Activated CD8-positive, alpha-beta memory T cell treated with anti-CD3 and anti-CD28 coated beads, Interleukin-2, amount 50 U/mL, for 24 hours (primary cell): ENCODE measurements at regions not wholly inside any gene's neighbourhood (a gene's known extent, or its start where the extent isn't known, plus 50 kb on each side); places are given as distances from the start of the nearest gene placed in this dataset.

Experiments used
- DNase-seq: peaks from one replicate; pipeline ENCODE4 v3.0.0-alpha.2; 2020; ENCODE audit errors: extremely low read depth

DNA sequence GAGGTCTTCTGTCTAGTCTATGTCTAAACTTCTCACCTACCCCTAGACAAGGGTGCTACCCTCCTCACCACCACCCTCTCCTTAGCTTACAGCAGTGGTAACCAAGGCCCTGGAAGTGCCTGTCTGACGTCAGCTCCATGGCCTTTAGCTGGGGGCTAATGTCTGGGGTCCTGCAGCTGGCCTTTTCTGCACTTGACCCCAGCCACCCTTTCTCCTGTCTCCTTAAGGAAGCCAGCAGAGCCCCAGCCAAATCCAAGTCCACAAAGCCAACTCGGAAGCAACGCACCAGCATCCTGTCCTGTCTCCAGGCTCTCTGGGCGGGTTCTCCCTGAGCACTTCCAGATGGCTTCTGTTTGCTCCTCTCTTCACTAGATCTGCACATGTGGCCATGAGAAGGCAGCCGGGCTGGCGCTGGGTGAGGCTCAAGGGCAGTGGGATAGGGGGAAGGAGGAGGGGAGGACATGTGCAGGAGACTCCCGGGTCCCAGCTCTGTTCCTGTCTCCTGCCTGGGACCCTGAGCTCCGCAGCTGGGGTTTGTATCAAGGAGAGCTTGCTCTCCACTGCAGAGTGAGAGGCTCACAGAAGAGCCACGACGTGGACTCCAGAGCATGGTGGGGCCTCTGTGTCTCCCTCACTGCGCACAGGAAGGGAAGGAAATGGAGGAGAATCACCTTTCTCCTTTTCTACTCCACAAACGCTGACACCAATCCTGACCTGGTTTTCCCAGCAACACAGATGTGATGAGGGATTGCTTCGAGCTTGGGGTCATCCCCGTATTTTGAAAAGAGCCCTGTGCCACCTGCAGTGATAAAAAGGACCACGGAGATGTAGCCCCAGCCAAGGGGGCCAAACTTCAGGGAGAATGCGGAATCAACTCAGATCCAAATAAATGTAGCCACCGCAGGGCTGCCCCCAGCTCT is 204.2 kb downstream of the USP12 start:
- DNase-seq: no peak

DNA sequence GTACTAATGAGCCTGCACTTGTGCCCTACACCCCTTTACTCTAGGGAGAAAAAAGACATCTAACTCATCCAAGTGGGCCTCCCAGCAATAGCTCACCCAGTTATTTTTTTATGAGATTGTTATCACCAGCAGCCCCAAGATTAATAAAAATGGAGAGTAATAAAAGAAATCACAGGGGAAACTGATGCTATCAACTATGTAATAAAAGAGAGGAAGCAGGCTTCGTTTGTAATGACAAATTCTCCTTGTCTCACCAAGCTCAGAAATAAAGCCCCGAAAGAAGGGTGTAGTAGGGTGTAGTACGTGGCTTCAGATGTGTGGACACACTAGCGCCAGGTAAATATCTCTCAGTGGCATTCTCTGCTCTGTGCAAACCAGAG is 204.9 kb downstream of the USP12 start:
- DNase-seq: no peak

DNA sequence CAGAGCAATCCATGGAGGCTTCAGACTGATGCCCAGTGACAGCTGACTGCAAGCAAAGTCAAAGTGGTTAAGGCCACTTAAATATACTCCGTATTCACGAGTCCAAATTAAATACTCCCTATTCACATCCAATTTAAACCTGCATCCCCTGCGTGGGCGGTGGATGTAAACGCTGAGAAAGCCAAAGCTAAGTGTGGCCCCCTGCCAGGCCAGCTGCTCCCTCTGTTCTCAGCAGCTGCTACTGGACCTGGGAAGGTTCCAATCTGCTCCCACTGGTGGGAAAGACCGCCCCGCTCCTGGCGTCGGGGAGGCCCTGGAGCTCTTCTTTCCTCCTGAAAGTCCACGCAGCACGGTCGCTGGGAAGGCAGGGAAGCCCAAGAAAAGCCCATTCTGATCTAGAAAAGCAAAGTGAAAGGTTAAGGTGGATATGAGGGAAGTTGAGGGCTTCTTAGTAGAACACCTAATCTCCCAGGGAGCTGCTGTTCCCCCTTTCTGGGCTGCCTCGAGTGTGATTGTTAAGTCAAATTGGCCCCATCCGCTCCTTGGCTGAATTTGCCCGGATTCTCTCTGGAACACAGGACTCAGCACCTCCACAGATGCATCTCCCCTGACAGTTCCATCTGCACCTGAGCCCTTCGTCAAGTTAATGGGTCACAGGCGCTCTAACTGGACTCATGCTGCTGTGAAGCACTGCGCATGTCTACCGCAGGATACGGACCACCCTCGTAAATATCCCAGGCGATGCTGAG is 205.5 kb downstream of the USP12 start:
- no peak for DNase-seq

DNA sequence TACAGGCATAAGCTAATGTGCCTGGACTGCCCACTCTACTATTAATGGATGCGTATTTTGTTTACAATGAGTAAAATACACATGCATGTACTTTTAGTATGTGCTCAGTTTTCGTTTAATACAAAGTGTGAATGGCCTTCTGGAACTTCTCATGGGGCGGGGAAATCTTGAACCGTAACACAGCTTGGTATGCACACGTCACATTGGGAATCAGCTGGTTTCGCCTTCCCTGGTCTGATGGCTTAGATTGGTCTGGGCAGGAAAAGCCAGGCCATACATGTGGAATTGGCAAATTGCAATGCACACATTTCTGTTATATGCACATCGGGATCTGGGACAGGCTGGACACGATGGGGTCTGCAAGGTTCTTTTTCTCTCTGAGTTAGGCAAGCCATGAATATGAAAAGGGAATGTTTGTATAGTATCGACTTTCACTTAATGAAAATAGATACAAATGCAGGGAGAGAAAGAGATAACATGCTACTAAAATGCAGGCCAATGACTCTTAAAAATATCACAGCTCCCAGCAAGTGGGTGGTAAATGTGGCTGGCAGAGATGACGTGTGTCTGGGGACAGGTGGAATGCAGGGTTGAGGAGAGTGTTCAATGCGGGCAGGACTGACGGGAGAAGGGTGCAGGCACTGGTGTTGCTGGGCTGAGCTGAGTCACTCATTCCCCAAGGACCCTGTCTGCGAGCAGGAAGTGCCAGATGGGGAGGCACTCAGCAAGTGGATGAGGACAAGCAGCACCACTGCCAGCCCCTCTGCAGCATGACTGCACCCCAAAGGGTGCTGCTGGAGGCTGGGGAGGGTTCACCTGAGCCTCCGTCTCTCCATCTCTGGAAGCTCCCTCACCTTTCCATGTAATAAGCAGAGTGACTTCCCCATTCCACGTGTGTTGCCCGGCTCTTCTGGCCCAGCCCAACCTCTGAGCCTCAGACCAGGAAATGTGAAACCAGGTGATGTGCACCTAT is 204.0 kb upstream of the GPR12 start:
- no peak for DNase-seq

DNA sequence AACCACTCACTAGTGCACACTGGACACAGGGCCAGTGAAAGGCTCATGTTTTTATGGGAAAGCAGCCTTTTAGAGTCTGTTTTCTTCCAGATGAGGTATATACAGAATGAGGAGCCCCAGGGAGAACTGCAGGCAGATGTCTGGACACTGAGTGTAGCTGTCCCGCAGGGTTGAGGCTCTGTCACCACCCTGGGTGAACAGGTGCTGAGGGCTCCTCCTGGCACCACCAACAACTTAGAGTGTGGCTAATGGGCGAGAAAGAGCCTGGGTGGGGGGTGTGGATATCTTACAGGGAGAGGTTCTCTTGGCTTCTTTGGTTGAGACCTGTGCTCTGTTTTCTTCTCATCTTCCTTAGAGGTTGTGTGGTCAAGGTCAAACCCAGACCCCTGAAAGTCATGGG is 202.1 kb upstream of the GPR12 start:
- DNase-seq: no peak

DNA sequence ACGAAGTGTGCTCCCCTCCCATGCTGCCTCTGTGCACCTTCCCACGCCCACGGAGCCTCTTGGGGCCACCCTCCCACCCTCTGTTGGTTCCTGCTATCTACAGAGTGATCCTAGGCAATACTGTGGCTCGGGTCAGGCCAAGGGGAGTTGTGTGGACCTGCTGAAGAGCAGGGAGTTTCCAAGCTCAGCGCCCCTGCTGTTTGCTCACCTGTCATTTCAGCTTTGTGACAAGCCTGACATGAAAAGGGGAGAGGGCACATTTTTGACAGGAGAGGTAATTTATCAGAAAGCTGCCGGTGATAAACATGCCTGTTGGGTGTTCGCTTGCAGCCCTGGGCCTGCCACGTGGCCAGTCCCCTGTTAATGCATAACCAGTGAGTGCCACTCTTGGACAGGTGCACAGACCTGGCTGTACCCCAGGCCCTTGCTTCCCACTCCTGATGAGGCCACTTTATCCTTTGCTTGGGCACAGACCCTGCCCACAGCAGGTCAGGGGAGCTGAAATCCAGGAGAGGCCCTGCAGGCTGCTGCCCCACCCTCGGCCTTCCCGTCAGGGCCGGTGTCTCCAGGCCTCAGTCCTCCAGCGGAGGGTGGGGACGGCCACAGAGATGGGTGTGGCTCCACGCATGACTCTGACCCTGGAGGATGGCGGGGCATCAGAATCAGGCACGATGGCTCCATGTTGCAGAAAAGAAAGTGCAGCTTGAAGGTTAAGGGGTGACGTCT is 201.5 kb upstream of the GPR12 start:
- DNase-seq: no peak

DNA sequence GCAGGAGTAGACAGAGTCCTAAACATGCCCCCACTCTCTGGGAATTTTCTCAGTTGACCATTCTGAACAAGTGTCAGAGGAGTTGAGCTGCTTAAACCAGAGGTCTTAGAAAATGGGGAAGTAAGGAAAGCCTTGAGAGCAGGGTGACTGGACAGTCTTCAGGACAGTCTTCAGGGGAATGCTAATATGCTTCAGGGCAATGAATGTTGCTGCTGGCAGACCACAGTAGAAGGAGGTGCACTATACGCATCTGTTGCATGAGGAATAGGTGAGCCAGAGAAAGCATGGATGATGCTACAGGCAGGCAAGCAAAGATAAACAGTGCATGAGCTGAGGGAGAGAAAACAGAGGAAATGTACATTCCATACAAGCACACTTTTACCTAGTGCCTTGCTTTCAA is 196.6 kb upstream of the GPR12 start:
- no peak for DNase-seq

DNA sequence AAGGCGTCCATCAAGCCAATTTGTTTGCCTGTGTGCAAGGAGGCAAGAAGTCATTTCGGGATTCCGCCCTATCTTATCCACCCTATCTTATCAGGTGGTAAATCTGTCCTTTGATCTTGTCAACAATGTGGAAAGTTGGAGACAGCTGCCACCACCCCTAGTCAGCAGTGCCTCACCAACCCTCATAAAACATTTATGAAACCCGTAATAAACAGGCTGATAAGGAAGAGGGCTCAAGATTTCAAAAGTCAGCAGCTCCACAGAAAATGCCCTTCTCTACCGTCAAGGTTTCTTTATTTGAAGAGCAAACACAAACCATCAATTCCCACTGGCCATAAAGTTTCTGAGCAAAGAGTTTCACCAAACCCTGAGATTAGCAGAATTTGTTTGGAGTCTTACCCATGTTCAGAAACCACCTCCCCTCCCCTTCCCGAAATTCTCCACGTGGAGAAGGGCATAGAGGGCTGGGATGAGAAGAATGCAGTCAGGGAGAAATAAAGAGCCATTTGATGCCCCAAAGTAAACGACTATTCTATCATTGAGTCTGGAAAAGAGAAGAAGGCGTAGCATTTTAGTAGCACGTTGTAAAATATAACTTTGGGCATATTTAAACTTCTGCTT is 196.0 kb upstream of the GPR12 start:
- no peak for DNase-seq

DNA sequence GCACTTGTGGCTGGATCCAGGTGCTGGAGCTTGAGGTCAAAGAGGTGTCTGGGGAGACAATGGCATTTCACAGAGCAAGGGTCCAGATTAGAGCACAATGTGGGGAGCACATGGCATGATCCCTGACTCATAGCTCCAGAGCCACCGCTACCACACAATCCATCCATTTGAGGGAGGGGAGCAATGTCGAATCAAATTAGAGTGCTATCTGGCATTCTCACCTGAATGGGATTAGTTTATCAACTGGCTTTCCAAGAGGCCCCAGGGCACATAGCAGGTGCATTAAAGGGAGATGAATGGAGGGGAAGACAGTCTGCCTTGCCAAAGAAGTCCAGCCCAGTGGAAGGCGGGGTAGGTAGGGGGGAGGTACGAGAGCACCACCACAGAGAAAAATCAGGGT is 194.4 kb upstream of the GPR12 start:
- DNase-seq: no peak

DNA sequence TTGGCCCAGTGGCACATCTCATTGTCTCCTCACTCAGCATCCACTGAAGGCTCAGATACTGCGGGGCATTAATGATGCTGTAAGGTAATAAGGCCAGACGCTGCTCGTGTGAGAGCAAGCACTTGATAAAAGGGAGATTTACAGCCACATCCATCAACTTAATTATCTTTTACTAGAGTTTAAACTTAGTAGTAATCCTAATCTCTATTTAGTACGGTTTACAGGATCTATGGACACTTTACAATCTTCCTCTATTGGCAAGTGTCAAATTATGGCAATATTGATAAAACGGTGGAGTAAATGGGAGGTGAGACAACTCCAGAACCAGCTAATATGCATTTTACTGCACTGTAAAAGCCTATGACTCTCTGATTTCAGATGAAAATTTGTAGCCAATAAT is 192.7 kb upstream of the GPR12 start:
- no peak for DNase-seq

DNA sequence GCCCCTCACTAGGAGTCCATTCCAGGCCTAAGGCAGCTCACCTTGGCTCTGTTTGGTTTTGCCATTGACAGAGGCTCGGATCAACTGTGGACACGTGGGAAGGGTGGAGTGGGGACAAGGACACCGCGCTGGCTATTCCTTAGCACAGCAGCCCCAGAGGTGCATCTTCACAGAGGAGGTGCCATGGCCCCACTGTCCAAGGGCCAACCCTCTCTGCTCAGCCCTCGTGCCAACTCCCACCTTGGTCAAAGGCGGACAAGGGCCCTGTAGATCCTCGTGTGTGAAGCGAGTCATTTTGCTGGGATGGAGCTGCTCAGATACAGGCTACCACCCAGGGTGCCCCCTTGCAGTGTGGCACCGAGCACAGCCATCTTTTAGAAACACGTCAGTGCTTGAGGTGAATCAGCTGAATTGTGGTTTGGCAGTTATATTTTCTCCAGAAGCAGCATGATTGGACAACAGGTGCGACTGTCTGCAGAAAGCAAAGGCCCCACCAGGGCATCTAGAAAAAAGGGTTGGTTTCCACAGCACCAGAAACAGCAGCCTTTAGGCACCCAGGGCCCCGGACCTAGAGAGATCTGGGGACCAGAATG is 192.1 kb upstream of the GPR12 start:
- DNase-seq: no peak

DNA sequence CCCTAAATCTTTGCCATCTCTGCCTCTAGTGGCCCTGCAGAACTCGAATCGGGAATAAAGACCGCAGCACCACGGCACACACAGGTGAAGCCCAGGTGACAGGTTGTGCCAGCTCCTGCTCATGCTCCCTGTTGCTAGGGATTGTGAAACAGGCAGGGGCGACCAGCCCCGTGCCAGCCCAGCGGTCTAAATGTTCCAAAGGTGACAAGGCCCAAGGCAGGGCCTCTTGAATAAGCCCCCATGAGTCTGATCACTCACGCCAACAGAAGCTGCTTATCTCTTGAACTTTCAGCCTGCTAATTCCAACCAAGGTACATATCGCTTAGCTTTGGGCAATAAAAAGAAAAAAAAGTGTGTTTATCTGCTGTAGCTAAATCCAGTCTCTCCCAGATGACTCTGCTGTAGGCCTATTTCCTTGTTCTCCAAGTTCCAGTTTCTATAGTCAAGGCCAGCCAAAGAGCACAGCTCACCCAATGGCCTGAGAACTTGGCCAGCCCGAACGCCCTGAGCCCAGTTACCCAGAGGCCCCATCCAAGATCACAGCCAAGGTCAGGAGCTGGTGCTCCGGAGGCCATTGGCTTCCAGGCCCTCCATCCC is 191.1 kb upstream of the GPR12 start:
- DNase-seq: no peak

DNA sequence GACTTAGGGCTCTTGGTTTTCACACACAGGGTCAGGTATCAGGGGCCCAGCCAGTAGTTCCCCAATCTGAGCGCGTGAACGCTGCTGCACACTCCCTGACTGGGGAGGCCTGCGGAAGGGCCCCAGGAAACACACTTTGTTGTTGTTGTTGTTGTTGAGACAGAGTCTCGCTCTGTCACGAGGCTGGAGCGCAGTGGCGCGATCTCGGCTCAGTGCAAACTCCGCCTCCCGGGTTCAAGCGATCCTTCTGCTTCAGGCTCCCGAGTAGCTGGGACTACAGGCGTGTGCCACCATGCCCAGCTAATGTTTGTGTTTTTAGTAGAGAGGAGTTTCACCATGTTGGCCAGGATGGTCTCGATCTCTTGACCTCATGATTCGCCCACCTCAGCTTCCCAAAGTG is 190.4 kb upstream of the GPR12 start:
- DNase-seq: no peak

DNA sequence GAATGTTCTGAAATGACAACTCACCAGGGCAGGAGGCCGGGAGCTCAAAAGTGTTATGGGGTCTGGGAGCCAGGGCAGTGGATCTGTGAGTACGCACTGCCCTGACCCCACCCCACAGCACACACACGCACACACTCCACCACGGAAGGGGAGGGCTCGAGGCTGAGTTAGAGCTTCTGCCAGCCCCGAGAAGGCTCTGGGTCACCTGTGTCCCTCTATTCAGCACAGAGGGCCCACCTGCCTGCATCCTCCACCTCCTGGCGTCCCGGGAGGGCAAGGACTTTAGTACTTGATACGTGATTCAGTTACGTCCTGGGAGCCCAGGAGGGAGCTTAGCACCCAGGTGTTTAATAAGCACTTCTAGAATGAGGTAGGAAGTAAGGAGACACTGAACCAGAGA is 190.0 kb upstream of the GPR12 start:
- no peak for DNase-seq

DNA sequence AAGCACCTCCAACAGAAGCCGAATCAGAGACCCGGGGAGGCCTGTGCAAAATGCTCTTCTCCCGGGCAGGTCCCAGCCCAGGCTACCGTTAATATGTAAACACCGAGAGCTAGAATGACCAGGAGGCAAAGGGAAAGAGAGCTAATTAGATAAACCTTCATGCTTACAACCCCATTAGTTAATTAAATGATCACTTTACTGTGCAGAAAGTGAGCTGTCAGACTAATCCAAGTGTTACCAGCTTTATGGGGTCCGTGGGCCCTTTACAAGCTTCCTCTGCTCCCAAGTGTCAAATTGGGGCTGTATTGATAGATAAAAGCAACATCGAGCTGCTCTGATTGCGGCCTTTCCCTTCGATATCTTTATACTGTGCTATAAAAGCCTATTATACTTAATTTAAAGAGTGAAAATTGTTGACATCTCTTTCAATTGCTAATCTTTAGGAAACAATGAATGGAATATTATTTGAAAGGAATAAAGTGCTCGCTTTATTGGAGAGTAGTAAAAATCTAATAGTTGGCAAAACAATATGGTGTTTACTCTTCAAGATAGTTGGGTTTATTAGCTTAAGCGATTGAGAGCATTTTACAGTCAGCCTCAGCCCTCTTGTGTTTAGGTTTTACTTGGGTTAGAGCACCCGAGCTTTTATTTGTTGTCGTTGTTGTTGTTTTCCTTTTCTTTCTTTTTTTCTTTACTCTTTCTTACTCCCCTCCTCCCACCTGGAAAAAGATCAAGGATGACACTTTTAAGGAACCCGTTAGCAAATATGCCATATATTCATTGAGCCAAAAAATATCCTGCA is 189.3 kb upstream of the GPR12 start:
- no peak for DNase-seq

DNA sequence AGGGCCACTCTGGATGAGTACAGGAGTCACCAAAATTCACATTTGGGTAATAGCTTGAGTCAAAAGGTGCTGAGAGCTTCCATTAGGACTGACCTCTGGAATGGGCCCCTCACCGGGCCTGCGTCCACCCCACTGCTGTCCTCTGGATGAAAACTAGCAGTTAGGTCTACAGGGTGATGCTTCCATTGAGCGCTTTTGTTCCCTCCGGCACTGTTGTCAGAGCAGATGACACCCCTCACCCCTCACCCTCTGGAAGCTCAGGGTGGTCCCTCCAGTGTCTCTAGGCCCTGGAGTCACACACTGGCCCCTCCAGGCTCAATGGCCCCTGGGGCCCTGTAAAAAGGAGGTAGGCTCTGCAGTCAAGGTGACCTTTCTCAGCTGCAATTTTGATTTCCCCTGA is 187.8 kb upstream of the GPR12 start:
- no peak for DNase-seq

DNA sequence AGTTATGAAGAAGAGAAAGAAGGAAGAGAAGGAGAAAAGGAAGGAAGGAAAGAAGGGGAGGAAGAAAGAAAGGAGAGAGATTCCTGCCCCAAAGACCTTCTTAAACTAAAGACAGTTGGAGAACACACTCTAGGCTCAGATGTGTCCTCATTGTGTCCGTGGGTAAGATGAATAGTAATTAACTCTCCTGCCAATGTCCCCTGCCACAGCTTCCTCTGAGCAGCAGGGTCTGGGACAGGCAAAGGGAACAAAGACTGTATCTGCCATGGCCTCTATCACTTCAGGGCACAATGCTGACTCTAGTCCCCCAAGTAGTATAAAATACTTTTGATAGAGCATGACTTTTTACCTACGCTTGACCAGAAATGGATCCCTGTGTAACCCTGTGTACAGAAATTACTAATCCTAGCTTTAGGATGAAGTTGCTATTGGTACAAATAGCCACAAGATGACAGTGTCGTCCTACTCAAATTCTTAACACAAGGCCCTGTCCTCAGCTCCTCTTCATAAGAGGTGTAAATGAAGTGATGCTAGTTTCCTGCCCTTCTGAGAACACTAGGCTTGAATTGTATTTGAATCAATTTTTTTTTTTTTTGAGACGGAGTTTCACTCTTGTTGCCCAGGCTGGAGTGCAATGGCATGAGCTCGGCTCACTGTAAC is 186.2 kb upstream of the GPR12 start:
- DNase-seq: no peak

DNA sequence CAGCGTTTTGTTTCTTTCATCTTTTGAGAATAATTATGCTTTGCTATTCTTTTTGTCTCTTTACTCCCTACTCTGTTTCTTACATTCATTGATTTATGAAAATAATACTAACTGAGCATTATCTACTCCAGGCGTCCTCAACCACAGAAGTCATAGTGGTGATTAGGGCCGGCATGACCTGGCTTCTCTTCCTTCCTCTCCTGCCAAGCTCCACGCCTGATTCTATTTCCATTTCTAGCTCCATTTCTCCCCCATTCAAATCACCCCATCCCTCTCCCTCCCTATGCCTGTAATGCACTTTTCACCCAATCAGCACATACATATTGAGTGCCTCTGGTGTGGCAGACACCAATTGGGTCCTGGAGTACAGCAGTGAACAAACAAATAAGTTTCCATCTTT is 183.2 kb upstream of the GPR12 start:
- DNase-seq: no peak

DNA sequence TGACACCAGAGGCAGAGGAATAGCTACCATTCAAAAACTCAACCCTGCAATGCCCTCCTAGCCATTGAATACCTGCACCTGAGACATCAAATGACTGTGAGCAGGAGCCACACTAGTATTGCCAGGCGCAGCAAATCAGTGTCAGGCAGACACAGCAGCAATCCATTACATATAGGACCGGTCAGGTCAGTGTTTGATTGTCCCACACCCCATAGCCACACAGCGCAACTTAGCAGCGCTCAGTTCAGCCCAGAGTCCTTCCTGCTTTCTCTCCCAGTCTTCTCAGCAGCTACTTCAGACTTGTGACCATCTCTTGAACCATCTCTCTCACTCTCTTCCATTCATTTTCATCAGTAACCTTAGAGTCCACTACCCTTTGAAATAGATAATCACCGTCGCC is 181.6 kb upstream of the GPR12 start:
- DNase-seq: no peak
